ENCODE measurements at regions not wholly inside any gene's neighbourhood (a gene's known extent, or its start where the extent isn't known, plus 50 kb on each side); places are given as distances from the start of the nearest gene placed in this dataset.

GRCh38 chr1:65486613-65487012 lies 66.1 kb downstream of the LEPR start:
- Histone ChIP-seq H2AFZ (ENCODE audit: low read depth) (no peak overlapping the region), H3K4me3 (IDR thresholded peaks at IDR 0.05; ENCODE audit: insufficient read depth, low read depth, low read length) (no peak overlapping the region)
- no peak for TF ChIP-seq CTCF (conservative IDR thresholded peaks at IDR 0.05; ENCODE audit: low read depth, low read length)

GRCh38 chr1:65489481-65489880 lies 69.0 kb downstream of the LEPR start:
- no peaks in the 10 kb centered on the region for H3K27me3 ChIP-seq (ENCODE audit: insufficient read depth, low read depth)
- H3K9ac ChIP-seq, result no peak overlapping the region
- no peak overlapping the region for H3K27ac ChIP-seq
- no peaks in the 10 kb centered on the region for H3K4me1 ChIP-seq (ENCODE audit: low read depth, poor library complexity, severe bottlenecking)
- H2AFZ ChIP-seq (ENCODE audit: low read depth), result no peak overlapping the region
- H4K20me1 ChIP-seq (ENCODE audit: insufficient read depth), result no peaks in the 10 kb centered on the region
- H3K4me3 ChIP-seq (IDR thresholded peaks at IDR 0.05; ENCODE audit: insufficient read depth, low read depth, low read length), result no peak overlapping the region
- no peaks in the 10 kb centered on the region for H3K36me3 ChIP-seq (ENCODE audit: insufficient read depth)
- H3K4me2 ChIP-seq, result no peak overlapping the region
- no peak for TF ChIP-seq CTCF (conservative IDR thresholded peaks at IDR 0.05; ENCODE audit: low read depth, low read length)
- H3K79me2 ChIP-seq (ENCODE audit: insufficient read depth, low read depth), result no peaks in the 10 kb centered on the region

More at GRCh38 chr1:65486613-65487012, 66.1 kb downstream of the LEPR start:
- no peaks in the 10 kb centered on the region for H4K20me1 ChIP-seq (ENCODE audit: insufficient read depth)
- H3K27ac ChIP-seq, result no peak overlapping the region
- no peaks in the 10 kb centered on the region for H3K79me2 ChIP-seq (ENCODE audit: insufficient read depth, low read depth)
- H3K36me3 ChIP-seq (ENCODE audit: insufficient read depth), result no peaks in the 10 kb centered on the region
- H3K9ac ChIP-seq, result no peak overlapping the region
- H3K4me2 ChIP-seq, result no peak overlapping the region
- no peaks in the 10 kb centered on the region for H3K27me3 ChIP-seq (ENCODE audit: insufficient read depth, low read depth)
- no peaks in the 10 kb centered on the region for H3K4me1 ChIP-seq (ENCODE audit: low read depth, poor library complexity, severe bottlenecking)

DNA sequence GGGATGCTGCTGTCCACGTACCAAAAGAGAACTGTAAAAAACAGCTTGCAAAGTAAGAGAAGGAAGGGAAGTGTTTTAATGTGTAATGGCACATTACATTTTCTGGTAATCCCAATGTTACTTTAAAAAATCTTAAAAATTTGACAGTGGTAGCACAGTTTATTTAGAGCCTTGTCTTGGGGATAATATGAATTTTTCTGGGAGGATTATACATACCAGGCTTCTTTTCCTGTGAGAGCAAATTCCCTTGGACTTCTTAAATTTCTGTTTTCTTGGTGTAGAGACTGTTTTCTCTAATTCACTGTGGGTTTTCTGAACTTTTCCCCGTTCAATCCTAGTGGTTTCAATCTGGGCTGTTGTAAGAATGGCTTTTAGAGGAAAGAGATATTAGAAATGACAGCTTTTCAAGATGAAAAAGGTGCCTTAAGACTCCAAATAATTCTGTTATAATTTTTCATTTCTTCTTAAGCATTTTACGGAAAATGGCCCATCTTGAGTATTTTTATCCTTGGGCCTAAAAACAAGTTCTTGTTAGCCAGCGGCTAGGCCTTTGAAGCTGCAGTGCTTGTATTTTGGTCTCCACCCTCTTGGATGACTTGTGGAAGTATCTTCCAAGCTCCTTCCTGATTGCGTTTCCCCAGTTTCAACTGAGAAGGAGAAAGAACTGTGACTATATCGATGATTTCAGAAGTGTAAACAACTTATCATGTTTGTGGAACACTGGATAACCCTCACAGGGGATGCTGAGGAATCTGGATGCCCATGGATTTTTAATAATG lies 70.0 kb downstream of the LEPR start:
- Histone ChIP-seq H3K36me3 (ENCODE audit: insufficient read depth) (no peaks in the 10 kb centered on the region), H3K79me2 (ENCODE audit: insufficient read depth, low read depth) (no peaks in the 10 kb centered on the region), H2AFZ (ENCODE audit: low read depth) (no peak overlapping the region), H3K27me3 (ENCODE audit: insufficient read depth, low read depth) (no peaks in the 10 kb centered on the region), H3K27ac (no peak overlapping the region), H3K9ac (no peak overlapping the region), H3K4me2 (no peak overlapping the region), H4K20me1 (ENCODE audit: insufficient read depth) (no peaks in the 10 kb centered on the region), H3K4me3 (IDR thresholded peaks at IDR 0.05; ENCODE audit: insufficient read depth, low read depth, low read length) (no peak overlapping the region), H3K4me1 (ENCODE audit: low read depth, poor library complexity, severe bottlenecking) (no peaks in the 10 kb centered on the region)
- no peak for TF ChIP-seq CTCF (conservative IDR thresholded peaks at IDR 0.05; ENCODE audit: low read depth, low read length)

GRCh38 chr1:65491472-65491871 lies 71.0 kb downstream of the LEPR start:
- TF ChIP-seq CTCF (conservative IDR thresholded peaks at IDR 0.05; ENCODE audit: low read depth, low read length), result no peak
- Histone ChIP-seq H3K4me3 (IDR thresholded peaks at IDR 0.05; ENCODE audit: insufficient read depth, low read depth, low read length) (no peak overlapping the region), H3K27me3 (ENCODE audit: insufficient read depth, low read depth) (no peaks in the 10 kb centered on the region), H3K4me1 (ENCODE audit: low read depth, poor library complexity, severe bottlenecking) (no peaks in the 10 kb centered on the region), H3K4me2 (no peak overlapping the region), H3K79me2 (ENCODE audit: insufficient read depth, low read depth) (no peaks in the 10 kb centered on the region), H3K9ac (no peak overlapping the region), H4K20me1 (ENCODE audit: insufficient read depth) (no peaks in the 10 kb centered on the region), H3K27ac (no peak overlapping the region), H2AFZ (ENCODE audit: low read depth) (no peak overlapping the region), H3K36me3 (ENCODE audit: insufficient read depth) (no peaks in the 10 kb centered on the region)
